Globus pallidus (tissue), 1 donor: ENCODE measurements at regions not wholly inside any gene's neighbourhood (a gene's known extent, or its start where the extent isn't known, plus 50 kb on each side); places are given as distances from the start of the nearest gene placed in this dataset.

Source experiments
- DNase-seq: peaks from one replicate; pipeline ENCODE4 v3.0.0-alpha.2; 2015; ENCODE audit warnings: low spot score

DNA sequence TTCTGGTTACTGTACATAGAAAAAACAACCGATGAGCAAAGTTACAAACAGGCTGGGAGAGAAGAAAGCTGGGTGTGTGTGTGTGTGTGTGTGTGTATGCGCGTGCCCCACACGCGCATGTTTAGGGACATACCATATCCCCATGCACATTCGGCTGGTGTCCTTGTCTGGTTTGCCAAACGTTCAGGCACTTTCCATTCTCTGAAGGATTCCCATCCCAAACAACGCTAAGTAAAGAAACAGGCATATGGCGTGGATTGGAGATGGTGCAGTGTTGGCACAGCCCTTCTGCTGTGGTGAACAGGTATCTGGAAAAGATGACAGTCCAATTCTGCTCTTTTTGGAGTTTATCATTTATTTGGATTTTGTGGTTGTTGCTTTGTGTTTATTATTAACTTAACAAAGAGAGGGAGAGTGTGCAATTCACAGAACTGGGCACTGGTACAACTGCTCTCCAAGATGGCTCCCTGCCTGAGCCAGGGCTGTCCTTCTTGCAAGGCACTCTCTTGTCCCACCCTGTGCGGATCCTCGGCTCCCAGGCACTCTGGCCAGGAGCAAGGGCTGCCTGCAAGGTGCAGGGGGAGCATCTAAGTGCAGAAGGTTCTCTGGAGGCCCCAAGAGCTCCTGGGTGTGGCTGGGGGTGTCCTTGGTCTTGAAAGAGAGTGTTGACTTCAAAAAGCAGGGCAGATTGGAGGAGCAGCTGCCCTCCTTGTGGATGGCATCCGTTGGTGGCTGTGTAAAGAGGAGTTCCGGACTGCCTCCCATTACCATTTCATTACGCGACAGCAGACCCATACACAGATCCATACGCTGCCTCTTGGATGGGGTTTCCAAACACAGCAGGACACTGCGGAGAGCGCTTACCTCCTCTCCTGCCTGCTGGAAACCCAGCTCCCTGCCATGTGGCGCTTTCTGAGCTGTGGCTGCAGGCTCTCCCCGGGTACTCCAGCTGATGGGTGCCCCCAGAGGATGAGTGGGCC lies 263.1 kb downstream of the ZNF536 start:
- DNase-seq = no peak

GRCh38 chr19:30634131-30634830 lies 262.1 kb downstream of the ZNF536 start:
- DNase-seq = no peak

DNA sequence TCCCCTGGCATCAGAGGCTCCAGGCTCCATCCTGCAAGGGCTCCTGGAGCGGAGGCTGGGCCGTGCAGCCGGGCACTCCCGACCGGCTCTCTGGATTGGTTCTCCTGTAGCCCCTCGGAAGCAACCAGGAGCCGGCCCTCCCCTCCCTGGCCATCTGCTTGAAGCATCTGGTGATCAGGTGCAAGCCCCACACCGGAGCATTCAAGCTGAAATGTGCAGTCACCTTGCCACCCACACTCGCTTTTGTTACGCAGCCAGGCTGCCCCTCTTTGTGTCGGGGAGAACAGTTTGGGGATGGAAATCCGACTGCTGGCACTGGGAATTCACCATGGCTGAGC lies 258.8 kb downstream of the ZNF536 start:
- no peak for DNase-seq

GRCh38 chr19:30630289-30631032 lies 258.3 kb downstream of the ZNF536 start:
- DNase-seq = no peak

DNA sequence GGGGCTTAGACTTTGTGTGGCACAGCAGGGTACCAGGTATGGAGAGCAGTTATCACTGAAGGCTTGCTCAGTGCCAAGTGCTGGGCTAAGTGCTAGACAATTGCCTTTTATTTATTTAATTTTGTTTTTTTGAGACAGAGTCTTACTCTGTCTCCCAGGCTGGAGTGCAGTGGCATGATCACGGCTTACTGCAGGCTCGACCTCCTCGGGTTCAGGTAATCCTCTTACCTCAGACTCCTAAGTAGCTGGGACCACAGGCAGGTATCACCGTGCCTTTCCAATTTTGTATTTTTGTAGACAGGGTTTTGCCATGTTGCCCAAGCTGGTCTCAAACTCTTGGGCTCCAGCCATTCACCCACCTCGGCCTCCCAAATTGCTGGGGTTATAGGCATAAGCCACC lies 256.9 kb downstream of the ZNF536 start:
- DNase-seq = no peak

- DNase-seq = no peak
These were observed 254.4 kb downstream of the ZNF536 start for GRCh38 chr19:30626626-30626966.

GRCh38 chr19:30625947-30626625 lies 253.9 kb downstream of the ZNF536 start:
- no peak for DNase-seq

DNA sequence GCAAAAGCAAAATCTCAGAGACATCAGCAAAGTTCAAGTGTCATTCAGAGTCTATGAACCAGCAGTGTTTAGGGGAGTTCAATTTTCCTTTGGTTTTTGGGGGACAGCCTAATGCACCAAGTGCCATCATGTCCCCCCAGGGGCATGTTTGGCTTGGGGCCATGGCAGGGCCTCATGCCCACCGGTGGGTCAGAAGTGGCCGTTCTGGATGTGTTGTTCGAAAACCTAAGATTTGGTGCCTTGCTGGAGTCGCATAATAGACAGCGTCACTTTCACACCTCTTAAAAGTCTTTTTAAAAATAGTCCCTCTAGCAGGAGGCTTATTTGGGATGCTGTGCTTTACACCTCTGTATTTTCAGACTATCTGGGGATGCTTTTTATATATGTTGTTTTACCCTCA lies 250.1 kb downstream of the ZNF536 start:
- no peak for DNase-seq

DNA sequence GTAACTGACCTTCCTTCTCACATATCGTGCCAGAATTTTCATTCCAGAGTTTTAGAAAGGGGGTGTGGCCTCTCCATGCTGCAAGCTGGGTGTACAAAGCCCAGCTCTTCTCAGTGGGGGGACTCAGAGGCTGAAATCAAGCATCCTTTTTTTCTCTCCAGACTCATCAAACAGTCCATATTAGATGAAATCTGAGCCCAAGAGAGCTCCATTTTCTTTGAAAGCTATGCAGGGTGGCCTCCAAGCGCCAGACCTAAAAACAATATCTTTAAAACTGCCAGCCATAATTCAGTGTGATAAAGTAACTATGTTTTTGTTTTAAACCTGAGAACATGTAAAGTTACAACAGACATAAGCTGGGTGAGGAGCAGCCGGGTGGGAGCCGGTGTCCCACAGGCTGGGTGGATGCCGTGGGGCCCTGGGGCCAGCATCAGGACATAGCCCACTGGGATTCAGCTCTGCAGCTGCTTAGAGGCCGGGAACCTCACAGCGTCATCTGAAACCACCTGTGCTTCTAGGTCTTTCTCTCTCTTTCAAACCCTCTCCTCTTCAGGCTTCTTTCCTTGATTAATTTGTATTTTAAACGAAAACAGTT lies 249.2 kb downstream of the ZNF536 start:
- DNase-seq = no peak

DNA sequence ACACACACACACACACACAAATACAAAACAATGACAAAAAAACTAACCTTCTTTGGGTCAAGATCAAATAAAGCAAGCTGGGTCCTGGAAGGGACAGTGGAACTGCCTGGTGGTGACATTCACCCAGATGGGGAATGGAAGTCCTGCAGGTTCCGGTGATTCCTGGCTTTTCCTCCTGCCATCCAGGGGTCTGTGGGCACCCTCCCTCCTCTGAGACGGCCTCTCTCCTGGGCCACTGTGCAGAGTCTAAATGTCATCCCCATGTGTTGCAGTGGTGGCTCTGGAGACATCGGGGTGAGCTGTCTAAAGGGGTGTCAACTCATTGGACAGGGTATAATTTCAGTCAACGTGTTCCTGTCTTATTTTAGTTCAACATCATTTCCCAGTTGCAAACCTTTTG lies 248.2 kb downstream of the ZNF536 start:
- DNase-seq = no peak

DNA sequence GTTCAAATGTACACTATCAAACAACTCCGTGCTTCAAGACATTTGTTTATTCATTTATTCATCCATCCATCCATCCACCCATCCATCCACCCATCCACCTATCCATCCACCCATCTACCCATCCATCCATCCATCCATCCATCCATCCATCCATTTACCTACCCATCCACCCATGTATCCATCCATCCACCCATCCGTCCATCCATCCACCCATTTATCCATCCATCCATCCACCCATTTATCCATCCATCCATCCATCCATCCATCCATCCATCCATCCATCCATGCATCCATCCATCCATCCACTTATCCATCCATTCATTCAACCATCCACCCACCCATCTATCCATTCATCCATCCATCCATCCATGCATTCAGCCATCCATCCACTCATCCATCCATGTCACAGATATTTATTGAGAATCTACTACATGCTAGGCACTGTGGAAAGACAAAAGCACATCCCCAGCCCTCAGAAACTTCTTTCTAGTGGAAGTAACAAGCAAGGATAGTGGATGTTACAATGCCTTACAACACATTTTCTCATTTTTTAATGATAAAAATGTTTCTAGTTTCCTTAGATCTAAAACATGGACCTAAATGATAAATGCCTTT lies 237.6 kb downstream of the ZNF536 start:
- no peak for DNase-seq

GRCh38 chr19:30608471-30608870 lies 236.3 kb downstream of the ZNF536 start:
- DNase-seq = no peak
